Progenitor cell of endocrine pancreas (in vitro differentiated cells): ENCODE measurements at regions not wholly inside any gene's neighbourhood (a gene's known extent, or its start where the extent isn't known, plus 50 kb on each side); places are given as distances from the start of the nearest gene placed in this dataset.

ENCODE experiments used
- DNase-seq: peaks from one replicate; pipeline ENCODE4 v3.0.0; 2021; ENCODE audit warnings: low spot score; ENCODE audit not compliant: unreplicated experiment
- H3K27ac Mint-ChIP-seq: 2 replicates; pipeline ENCODE4 v1.8.0; 2021; ENCODE audit warnings: mild to moderate bottlenecking, moderate library complexity, mixed read lengths
- H3K27me3 Mint-ChIP-seq: 2 replicates; pipeline ENCODE4 v1.8.0; 2021; ENCODE audit warnings: mixed read lengths
- H3K36me3 Mint-ChIP-seq: 2 replicates; pipeline ENCODE4 v1.8.0; 2022; ENCODE audit warnings: mixed read lengths; ENCODE audit not compliant: insufficient read depth
- H3K4me1 Mint-ChIP-seq: 2 replicates; pipeline ENCODE4 v1.8.0; 2021; ENCODE audit warnings: low read depth, mixed read lengths
- H3K4me3 Mint-ChIP-seq: 2 replicates; pipeline ENCODE4 v1.8.0; 2021; ENCODE audit warnings: low read depth, mild to moderate bottlenecking, moderate library complexity, mixed read lengths
- H3K9me3 Mint-ChIP-seq: 2 replicates; pipeline ENCODE4 v1.8.0; 2021; ENCODE audit warnings: low read depth, mixed read lengths
- TF ChIP-seq, protein P1 (sequence below): fragments of 200-600 bp; sonication (generic); IDR thresholded peaks from one replicate; pipeline ENCODE4 v1.5.0; 2021; ENCODE audit warnings: antibody characterized with exemption, mild to moderate bottlenecking; ENCODE audit not compliant: unreplicated experiment

DNA sequence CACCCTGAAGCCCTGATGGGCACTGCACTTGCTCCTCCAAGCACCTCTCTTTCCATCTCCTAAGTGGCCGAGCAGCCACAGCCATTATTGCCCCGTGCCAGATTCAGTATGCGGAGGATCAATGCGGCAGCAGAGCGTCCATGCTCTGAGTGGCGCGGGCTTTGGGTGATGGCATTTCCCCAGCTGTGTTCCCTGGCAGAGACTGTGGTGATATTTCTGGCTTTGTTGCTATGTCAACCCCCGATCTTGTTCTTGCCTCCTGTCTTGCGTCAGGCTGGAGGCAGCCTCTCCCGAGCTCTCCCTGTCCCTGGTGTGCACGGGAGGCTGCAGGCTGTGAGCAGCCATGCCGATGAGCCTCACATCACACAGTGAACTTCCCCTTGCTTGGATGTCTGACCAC is 1018.6 kb downstream of the TBC1D22A start:
- H3K27me3 Mint-ChIP-seq: peaks cover 28% of the 10 kb centered on the region
- H3K9me3 Mint-ChIP-seq: no peaks in the 10 kb centered on the region
- no peaks in the 10 kb centered on the region for H3K36me3 Mint-ChIP-seq
- TF ChIP-seq, protein P1, sequence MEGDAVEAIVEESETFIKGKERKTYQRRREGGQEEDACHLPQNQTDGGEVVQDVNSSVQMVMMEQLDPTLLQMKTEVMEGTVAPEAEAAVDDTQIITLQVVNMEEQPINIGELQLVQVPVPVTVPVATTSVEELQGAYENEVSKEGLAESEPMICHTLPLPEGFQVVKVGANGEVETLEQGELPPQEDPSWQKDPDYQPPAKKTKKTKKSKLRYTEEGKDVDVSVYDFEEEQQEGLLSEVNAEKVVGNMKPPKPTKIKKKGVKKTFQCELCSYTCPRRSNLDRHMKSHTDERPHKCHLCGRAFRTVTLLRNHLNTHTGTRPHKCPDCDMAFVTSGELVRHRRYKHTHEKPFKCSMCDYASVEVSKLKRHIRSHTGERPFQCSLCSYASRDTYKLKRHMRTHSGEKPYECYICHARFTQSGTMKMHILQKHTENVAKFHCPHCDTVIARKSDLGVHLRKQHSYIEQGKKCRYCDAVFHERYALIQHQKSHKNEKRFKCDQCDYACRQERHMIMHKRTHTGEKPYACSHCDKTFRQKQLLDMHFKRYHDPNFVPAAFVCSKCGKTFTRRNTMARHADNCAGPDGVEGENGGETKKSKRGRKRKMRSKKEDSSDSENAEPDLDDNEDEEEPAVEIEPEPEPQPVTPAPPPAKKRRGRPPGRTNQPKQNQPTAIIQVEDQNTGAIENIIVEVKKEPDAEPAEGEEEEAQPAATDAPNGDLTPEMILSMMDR: no peak
- H3K27ac Mint-ChIP-seq: no peak overlapping the region
- DNase-seq: no peak
- H3K4me1 Mint-ChIP-seq: no peaks in the 10 kb centered on the region
- no peak overlapping the region for H3K4me3 Mint-ChIP-seq

- no peaks in the 10 kb centered on the region for H3K4me1 Mint-ChIP-seq
- TF ChIP-seq, protein P1: no peak
- peaks cover 28% of the 10 kb centered on the region for H3K27me3 Mint-ChIP-seq
- no peak for DNase-seq
- H3K27ac Mint-ChIP-seq: no peak overlapping the region
- no peaks in the 10 kb centered on the region for H3K9me3 Mint-ChIP-seq
- no peaks in the 10 kb centered on the region for H3K36me3 Mint-ChIP-seq
- H3K4me3 Mint-ChIP-seq: no peak overlapping the region
Measured at GRCh38 chr22:47780281-47780875, 1017.9 kb downstream of the TBC1D22A start.

DNA sequence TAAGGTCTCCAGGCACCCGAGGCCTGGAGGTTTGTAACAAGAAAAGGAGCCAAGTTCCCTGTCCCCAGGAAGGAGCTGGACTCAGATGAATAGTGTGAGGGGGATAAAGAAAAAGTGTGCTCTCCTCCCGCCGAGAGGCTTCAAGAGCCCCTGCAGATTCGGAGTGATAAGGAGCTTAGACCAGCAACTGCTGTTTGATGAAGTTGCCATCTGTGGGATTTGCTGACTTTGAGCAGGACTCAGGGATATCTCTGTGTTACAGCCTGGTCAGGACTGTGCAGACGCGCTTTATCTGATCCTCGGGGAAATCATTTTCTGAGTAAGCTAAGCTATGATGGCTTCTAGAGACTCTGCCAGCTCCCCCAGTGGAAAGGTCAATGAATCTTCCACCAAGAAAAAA is 1017.0 kb downstream of the TBC1D22A start:
- no peaks in the 10 kb centered on the region for H3K4me1 Mint-ChIP-seq
- no peak overlapping the region for H3K4me3 Mint-ChIP-seq
- TF ChIP-seq, protein P1: no peak

GRCh38 chr22:47778160-47778658 is 1015.8 kb downstream of the TBC1D22A start:
- Mint-ChIP-seq H3K9me3 (no peaks in the 10 kb centered on the region), H3K4me3 (no peak overlapping the region)

More for the DNA sequence above, 1017.0 kb downstream of the TBC1D22A start:
- Mint-ChIP-seq H3K27ac (no peak overlapping the region), H3K9me3 (no peaks in the 10 kb centered on the region), H3K36me3 (no peaks in the 10 kb centered on the region), H3K27me3 (peaks cover 32% of the 10 kb centered on the region)
- no peak for DNase-seq

GRCh38 chr22:47777426-47777825 is 1015.0 kb downstream of the TBC1D22A start:
- H3K36me3 Mint-ChIP-seq: no peaks in the 10 kb centered on the region
- no peaks in the 10 kb centered on the region for H3K9me3 Mint-ChIP-seq
- TF ChIP-seq, protein P1: no peak
- no peaks in the 10 kb centered on the region for H3K4me1 Mint-ChIP-seq
- peaks cover 32% of the 10 kb centered on the region for H3K27me3 Mint-ChIP-seq
- no peak overlapping the region for H3K4me3 Mint-ChIP-seq
- H3K27ac Mint-ChIP-seq: no peak overlapping the region
- no peak for DNase-seq

More at GRCh38 chr22:47778160-47778658, 1015.8 kb downstream of the TBC1D22A start:
- H3K4me1 Mint-ChIP-seq: no peaks in the 10 kb centered on the region
- no peaks in the 10 kb centered on the region for H3K36me3 Mint-ChIP-seq
- TF ChIP-seq, protein P1: no peak
- DNase-seq: no peak
- no peak overlapping the region for H3K27ac Mint-ChIP-seq
- peaks cover 32% of the 10 kb centered on the region for H3K27me3 Mint-ChIP-seq
